HG02610 (cell line): ENCODE measurements at regions not wholly inside any gene's neighbourhood (a gene's known extent, or its start where the extent isn't known, plus 50 kb on each side); places are given as distances from the start of the nearest gene placed in this dataset.
"Not testable (repeated sequence)": the region's sequence is repeated elsewhere in the genome, so short reads cannot be mapped to it uniquely, and the experiment has no call there.

Experiments
- ATAC-seq: cut with Tn5 transposase; IDR thresholded peaks from one replicate; pipeline ENCODE4 v1.9.1; 2021; ENCODE audit warnings: mild to moderate bottlenecking, moderate library complexity; ENCODE audit not compliant: unreplicated experiment

DNA sequence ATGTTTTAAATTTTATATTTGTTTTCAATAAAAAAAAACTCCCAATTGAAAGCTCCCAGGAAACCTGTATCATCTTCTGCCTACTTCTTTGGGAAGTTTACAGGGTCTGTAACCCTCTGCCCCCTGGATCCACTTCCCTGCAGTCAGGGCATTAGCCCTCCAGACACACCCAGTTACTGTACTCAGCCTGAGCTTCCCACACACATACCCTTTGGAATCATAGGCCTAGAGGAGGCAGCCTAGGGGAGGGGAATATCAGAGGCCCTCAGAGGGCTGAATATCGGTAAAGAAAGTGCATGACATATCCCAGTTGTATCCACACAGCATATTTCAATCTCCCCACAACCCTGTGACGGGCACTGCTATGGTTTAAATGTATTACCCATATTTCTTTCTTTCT lies 56.2 kb upstream of the TFPI start:
- not testable (repeated sequence) for ATAC-seq

DNA sequence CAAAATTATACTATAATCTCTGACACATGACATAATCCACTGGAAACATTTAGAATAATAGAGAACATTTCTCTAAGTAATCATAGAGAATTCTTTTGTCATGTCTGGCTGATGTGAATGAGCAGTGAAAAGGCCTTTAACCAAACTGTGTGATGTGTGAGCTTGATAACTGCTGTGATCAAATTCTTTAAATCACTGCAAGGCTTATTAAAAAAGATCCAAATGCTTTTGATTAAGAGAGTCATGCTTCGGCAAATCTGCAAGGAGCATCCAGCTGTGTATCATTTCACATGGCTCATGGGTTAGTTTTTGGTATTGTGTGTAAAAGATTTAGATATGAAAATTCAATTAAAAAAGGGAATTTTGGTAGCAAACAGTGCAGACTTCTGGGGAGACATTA lies 58.6 kb upstream of the TFPI start:
- ATAC-seq = no peak

DNA sequence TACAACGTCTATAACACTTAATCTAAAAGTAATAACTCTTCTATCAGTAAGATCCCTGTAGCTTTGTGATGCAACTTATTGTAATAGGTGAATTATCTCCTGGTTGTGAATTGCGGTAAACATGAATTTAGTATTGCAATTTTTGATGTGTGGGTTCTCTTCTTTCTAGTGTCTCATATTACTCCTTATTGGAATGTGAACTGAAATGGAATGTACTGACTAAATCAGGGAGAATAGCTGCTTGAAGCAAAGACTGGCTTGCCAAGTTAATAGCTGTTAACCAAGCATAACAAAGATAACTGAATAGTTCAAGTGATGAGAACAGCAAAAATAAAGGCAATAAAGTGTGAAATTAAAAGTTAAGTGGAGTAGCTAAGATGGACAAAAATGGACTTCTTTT lies 60.5 kb upstream of the TFPI start:
- no peak for ATAC-seq

DNA sequence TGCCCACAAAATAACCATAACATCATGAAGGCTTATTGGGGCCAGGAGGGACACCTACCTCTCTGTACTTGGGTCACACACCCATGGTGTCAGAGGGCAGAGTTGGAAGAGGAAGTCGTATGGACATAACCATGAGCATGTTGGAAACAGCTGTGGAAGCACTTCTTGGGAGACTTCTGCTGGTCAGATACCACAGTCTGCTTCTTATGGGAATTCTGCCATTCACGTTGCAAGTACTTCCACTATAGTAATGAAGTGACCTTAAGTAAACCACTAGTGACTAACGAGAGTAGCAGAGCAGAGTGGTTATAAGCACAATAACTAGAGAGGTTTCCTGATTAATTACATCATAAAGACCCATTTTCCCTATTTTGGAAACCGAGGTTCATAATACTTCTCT lies 61.1 kb upstream of the TFPI start:
- ATAC-seq = no peak

DNA sequence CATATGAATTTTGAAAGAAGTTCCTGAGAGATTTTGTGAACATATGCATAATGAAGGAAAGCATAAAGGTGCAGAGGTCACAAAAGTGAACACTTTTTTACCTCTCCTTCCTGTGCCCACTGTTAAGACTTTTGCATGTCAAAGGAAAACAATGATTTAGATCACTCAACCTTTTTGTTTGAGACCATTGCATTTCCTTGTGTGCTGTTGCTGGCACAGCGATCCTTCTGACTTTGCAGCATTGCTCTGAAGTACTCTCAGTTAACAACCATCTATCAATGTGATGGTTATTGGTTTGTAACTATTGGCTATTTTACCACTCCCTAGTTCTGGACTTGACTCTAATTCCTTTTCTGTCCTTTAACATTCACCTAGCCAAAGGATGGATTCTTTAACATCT lies 61.7 kb upstream of the TFPI start:
- no peak for ATAC-seq

DNA sequence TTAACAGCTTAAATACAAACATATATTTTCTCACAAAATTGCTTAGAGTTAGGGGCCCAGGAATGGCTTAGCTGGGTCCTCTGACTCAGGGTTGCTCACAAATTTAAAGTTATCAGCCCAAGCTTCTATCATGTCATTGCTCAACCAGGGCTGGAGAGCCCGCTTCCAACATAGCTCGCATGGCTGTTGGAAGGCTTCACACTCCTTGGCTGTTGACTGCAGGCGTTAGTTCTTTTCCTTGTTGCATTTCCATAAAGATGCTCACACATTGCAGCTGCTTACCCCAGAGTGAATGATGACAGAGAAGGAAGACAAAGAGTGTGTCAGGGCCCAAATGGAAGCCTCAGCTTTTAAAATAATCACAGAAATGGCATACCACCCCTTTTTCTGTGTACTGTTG lies 62.9 kb upstream of the TFPI start:
- no peak for ATAC-seq

DNA sequence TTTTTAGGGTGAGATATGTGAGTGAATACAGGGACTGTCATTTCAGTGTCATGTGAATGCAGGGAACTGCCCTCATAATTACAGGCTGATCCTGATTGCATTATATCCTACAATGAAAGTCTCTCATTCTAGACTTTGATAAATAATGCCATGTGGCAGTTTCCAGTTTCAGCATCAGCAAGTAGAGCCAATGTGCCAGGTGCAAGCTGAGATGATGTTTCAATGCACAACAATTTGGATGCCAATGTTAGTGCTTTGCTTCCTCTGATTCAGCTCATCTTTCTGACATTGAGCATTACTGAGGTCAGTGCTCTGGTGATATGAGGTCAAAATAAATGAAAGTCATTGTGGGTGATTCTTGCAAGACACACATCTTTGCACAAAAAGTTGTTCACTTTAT lies 63.7 kb upstream of the TFPI start:
- no peak for ATAC-seq

DNA sequence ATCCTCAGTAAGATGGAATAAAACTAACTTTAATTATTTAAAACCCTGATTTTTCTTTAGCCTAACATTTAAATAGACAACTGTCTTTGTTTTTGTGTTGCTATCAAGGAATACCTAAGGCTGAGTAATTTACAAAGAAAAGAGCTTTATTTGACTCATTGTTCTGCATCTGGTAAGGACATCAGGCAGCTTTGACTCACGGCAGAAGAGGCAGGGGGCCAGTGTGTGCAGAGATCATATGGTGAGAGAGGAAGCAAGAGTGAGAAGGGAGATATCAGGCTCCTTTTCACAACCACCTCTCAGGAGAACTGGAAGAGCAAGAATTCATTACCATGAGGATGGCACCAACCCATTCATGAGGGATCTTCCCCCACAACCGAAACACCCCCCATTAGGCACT lies 64.6 kb upstream of the TFPI start:
- ATAC-seq = no peak

DNA sequence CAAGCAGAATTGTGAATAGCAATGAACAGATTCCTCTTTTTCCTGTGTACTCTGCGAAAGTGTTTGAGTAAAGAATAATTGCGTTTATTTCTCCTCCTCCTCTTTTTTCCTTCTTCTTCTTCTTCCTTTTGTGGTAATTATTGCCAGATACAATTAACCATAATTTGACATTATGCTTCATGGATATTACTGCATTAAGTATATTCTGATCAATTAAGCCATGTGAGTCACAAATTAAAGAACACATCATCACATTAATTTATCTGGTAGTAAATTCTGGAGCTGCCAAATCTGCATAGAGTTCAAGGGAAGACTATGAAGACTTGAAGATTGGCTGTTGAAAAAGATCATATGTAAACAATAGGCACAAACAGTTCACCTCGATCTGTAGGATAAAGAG lies 72.9 kb upstream of the TFPI start:
- no peak for ATAC-seq

DNA sequence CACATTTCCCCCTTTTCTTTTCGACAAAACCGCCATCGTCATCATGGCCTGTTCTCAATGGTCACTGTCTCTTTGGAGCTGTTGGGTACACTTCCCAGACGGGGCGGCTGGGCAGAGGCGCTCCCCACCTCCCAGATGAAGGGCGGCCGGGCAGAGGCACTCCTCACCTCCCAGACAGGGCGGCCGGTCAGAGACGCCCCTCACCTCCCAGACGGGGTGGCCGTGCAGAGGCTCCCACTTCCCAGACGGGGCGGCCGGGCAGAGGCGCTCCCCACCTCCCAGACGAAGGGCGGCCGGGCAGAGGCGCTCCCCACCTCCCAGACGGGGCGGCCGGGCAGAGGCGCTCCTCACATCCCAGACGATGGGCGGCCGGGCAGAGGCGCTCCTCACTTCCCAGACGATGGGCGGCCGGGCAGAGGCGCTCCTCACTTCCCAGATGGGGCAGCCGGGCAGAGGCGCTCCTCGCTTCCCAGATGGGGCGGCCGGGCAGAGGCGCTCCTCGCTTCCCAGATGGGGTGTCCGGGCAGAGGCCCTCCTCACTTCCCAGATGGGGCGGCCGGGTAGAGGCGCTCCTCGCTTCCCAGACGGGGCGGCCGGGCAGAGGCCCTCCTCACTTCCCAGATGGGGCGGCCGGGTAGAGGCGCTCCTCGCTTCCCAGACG lies 82.6 kb upstream of the TFPI start:
- ATAC-seq = not testable (repeated sequence)

DNA sequence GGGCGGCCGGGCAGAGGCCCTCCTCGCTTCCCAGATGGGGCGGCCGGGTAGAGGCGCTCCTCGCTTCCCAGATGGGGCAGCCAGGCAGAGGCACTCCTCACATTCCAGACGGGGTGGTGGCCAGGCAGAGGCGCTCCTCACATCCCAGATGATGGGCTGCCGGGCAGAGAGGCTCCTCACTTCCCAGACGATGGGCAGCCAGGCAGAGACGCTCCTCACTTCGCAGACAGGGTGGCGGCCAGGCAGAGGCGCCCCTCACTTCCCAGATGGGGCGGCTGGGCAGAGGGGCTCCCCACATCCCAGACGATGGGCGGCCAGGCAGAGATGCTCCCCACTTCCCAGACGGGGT lies 83.1 kb upstream of the TFPI start:
- ATAC-seq = not testable (repeated sequence)

DNA sequence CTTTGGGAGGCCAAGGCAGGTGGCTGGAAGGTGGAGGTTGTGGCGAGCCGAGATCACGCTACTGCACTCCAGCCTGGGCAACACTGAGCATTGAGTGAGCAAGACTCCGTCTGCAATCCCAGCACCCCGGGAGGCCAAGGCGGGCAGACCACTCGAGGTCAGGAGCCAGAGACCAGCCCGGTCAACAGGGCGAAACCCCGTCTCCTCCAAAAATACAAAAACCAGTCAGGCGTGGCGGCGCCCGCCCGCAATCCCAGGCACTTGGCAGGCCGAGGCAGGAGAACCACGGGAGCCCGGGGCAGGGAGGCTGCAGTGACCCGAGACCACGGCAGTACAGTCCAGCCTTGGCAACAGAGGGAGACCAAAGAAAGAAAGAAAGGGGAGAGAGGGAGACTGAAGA lies 83.5 kb upstream of the TFPI start:
- ATAC-seq = not testable (repeated sequence)

DNA sequence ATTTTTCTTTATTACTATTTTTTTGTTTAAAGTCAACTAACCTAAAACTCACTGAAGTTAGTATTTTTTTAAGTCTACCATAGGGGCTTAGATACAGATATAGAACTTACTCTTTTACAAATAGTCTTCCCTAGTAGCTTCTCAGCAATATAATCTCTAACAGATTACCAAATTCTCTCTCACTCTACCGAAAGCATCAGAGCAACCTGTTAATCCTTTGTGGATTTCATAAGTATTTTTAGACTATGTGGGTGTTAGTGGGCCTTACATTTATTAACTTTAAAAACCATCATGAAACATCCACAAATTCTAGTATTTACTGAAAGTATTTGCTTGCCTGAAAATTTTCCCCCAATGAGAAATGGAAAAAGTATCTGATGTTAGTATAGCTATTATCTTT lies 84.6 kb upstream of the TFPI start:
- no peak for ATAC-seq

DNA sequence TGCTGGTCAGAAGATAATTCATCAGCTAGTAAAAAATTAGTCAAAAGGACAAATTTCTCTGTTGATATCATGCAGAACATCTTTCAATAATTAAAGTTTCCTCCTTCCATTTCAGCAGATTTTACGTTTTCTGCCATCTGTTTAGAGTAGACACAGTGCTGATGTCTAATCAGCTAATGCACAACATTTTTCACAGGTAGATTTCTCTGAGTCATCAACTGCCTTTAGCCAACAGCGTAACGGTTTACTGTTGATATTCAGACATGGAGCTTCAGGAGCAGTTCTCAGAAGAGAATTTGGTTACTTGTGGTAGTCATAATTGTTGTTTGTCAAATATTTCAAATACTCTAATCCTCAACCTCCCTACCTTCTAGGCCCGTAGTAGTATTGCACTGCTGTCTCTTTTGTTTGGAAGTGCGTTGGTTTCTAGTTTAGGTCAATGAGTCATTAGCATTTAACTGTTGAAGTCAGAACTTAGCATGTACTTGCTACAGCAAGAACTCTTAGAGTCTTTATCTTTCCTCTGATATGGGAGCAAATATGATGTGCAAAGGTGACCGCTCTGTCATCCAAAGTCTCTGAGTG lies 86.8 kb upstream of the TFPI start:
- no peak for ATAC-seq

DNA sequence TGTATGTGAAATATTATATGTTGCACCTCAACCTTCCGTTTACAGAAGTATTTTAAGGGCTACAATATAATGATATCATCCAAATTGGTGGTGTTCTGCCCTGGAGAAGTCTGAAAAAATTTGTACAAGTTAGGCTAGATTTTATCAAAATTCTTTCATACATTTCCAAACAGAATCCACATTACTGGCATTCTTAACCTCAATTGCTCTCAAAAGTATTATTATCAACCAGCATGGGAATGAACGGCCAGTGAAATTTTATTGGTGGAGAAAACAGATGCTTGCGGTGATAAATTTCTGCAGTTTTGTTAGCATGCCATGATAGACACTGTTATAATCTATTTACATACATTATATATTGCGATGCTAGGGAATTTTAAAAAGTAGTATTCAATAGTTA lies 88.3 kb upstream of the TFPI start:
- ATAC-seq = no peak

DNA sequence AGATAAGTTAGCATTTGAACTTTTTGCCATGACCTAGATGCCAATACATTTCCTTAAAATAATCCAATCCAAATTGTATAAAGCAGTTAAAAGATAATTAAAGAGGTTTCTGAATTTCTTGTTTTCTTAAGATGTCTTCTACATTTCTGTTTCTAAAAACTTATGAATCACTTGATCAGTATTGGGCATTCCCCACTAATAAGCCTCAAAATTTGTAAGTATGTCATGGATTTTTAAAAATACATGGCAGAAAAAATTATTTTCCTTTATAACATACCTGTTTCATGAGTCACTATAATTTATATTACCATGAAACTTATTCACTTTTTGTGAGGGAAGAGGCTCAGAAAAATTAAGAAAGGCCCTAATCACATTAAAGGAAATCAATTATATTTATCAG lies 90.3 kb upstream of the TFPI start:
- no peak for ATAC-seq

DNA sequence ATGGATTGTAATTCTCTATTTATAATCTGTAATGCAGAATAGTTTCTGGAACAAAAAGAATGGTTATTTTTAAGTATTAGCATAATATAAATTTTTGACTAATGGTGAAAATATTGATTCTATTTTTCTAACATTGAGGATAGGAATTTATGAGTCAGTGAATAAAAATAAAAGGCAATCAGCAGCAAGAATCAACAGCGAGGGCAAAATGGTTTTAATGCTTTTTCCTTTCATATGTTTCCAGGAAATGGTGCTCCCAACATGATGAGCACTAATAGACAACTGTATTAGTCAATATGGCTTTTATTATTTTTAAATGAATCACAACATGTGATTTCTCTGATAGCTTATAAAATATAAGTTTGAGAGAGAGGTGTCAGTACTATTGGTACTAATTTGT lies 90.7 kb upstream of the TFPI start:
- ATAC-seq = no peak

DNA sequence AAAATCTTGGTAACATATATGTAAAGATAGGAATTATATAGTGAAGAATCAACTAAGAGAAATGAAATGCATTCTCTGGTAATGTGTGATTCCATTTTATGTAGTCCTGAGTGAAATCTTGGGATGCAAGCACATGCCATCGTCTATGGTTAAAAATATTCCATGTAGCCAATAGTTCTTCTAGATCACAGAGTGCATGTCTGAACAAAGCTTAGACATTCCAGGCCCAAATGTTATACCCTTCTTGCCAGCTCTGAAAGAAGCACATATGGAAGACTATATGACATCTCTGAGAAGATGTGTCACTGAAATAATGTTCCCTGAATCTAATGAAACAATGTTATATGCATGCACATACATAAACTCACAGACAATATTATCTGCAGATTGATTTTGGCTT lies 92.3 kb upstream of the TFPI start:
- ATAC-seq = no peak

DNA sequence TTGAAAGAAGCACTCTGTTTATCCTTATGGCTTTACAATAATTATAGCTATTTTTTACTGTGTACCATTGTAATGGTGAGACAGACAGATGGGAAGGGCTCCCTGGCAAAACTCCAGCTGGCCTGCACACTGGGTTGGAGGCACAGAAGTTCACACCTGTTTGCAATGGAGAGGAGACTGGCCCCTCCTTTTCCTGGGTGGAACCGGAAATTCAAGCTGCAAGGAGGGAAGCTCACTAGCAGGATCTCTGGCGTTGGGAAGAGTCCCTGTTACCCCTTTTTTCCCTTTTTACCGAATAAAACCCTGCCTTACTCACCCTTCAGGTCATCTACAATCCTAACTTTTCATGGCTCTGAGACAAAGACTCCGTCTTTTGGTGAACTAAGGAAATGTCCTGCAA lies 100.3 kb upstream of the TFPI start:
- no peak for ATAC-seq

DNA sequence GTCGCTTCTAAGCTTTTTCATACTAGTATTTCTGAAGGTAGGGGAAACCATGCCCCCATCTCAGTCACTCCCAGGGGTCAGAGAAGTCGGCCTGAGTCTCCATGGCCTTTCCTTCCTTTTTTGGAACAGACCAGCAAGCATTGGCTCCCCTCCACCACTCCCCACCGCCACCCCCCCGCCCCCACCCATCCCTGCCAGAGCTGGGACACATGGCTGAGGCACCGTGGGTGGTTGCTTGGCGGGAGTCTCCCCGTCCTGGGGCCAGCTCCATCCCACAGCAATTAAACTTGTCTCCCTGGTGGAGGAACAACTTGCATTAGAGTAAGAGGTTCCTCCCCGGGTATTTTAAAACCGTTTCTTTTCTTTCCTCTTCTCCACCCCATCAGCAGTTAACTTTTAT lies 100.8 kb upstream of the TFPI start:
- no peak for ATAC-seq

DNA sequence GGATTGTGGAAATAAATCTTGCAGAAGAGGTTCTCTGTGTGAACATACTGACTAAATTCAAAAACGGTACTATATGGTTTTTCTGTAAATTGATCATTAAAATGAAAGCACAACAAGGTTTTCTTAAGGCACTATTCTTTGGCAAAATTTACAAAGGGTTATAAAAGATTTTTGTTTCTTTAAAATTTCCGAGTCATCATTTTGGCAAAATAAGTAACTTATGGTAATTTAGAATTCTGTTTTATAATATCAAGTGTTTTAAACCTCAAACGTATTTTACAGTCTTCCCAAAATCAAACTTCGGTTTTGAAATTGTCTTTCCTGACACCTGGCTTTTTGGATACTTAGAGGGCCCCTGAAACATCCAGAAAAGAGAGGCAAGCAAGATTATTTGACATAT lies 101.9 kb upstream of the TFPI start:
- ATAC-seq = no peak

DNA sequence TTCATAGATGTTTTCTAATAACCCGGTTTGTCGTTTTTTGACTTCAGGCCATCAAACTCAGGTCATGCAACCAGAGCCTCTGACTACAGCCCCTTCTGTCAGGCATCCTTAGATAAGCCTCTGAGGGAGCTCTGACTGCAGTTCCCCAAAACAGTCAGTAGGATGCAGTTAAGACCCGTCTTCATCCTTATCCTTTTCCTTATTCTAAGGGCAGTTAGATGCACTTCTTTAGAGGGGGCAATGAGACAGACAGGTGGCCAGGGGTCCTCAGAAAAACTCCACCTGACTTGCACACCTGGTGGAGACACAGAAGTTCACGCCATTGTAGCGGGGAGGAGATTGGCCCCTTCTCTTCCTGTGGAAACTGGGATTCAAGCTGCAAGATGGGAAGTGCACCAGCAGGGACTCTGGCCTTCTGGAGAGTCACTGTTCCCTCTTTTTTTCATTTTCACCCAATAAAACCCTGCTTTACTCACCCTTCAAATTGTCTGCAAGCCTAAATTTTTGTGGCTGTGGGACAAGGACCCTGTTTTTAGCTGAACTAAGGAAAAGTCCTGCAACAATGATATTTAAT lies 104.8 kb upstream of the TFPI start:
- no peak for ATAC-seq

DNA sequence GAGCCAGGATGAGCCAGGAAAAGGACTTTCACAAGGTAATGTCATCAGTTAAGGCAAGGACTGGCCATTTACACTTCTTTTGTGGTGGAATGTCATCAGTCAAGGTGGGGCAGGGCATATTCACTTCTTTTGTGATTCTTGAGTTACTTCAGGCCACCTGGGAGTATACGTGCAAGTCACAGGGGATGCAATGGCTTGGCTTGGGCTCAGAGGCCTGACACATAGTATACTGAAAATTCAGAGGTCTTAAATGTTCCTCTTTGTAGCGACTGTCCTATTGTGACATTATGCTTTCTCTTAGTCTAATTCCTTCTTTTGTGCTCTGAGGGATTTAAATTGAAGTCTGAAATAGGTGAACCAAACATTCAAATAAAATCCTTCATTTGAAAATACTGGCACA lies 121.8 kb upstream of the TFPI start:
- not testable (repeated sequence) for ATAC-seq
